Transverse colon (tissue), 4 donors: ENCODE measurements at regions not wholly inside any gene's neighbourhood (a gene's known extent, or its start where the extent isn't known, plus 50 kb on each side); places are given as distances from the start of the nearest gene placed in this dataset.
"Not testable (repeated sequence)": the region's sequence is repeated elsewhere in the genome, so short reads cannot be mapped to it uniquely, and the experiment has no call there.

Experiments
- DNase-seq: peaks from one replicate; pipeline ENCODE4 v3.0.0-alpha.2; 2019
- H3K27ac ChIP-seq, 4 donors: fragments of 200-600 bp; sonication (generic); 2 replicates each; pipeline ENCODE4 v1.5.1; 2016 to 2018; ENCODE audit warnings: inconsistent platforms in 4 of 4
- H3K27me3 ChIP-seq: fragments of 200-600 bp; sonication (generic); 2 replicates; pipeline ENCODE4 v1.5.1; 2017; ENCODE audit warnings: inconsistent platforms
- H3K36me3 ChIP-seq, 4 donors: fragments of 200-600 bp; sonication (generic); 2 replicates each; pipeline ENCODE4 v1.5.1; 2017 to 2019; ENCODE audit warnings: inconsistent platforms in 4 of 4
- H3K4me1 ChIP-seq, 4 donors: fragments of 200-600 bp; sonication (generic); 2 replicates each; pipeline ENCODE4 v1.5.1; 2017 to 2020; ENCODE audit warnings: inconsistent platforms in 4 of 4
- H3K4me3 ChIP-seq, 4 donors: fragments of 200-600 bp; sonication (generic); 1 replicate in 1 of 4; 2 replicates in 3 of 4; pipeline versions ENCODE4 v1.5.1 to v1.6.1; 2017 to 2019; ENCODE audit warnings: inconsistent platforms in 4 of 4
- H3K9me3 ChIP-seq, 2 donors: fragments of 200-600 bp; sonication (generic); 2 replicates each; pipeline ENCODE4 v1.5.1; 2017 to 2019; ENCODE audit warnings: inconsistent platforms in 2 of 2
- CTCF ChIP-seq, 5 experiments: fragments of 200-600 bp in 3 of 5; fragments of 450-650 bp in 2 of 5; sonication (generic) in 3 of 5; IDR thresholded peaks; 1 replicate in 2 of 5; 2 replicates in 3 of 5; pipeline ENCODE4 v1.5.1; 2016 to 2017; ENCODE audit warnings: antibody characterized with exemption in 5 of 5, inconsistent platforms in 3 of 5, mild to moderate bottlenecking in 2 of 5, moderate library complexity in 1 of 5
- EP300 ChIP-seq: sonication (generic); formaldehyde crosslinking; IDR thresholded peaks from one replicate; pipeline ENCODE4 v1.6.1; 2017; ENCODE audit warnings: antibody characterized with exemption, low read depth
- POLR2A ChIP-seq: fragments of 450-650 bp; IDR thresholded peaks from one replicate; pipeline ENCODE4 v1.6.1; 2016; ENCODE audit warnings: antibody characterized with exemption, mild to moderate bottlenecking, moderate library complexity
- POLR2AphosphoS5 ChIP-seq, 3 donors: sonication (generic); formaldehyde crosslinking; IDR thresholded peaks; one replicate each; pipeline ENCODE4 v1.6.1; 2016; ENCODE audit warnings: antibody characterized with exemption in 3 of 3
- WGBS, 2 donors: methylation state at CpG; one replicate each; pipeline ENCODE4 v1.1.5; 2018; ENCODE audit warnings: low coverage in 1 of 2; 5-methylcytosine and 5-hydroxymethylcytosine counted together
- in situ Hi-C, 4 donors: fragments of 200-750 bp; cut with MboI; loops; one replicate each; pipeline versions ENCODE4 v1.15.0 to v1.15.1; 2017; ENCODE audit warnings: low sequenced_read_pairs in 3 of 4, low pct_ligation_motif_present in 1 of 4, low pct_unique_long_range_greater_than_20kb in 1 of 4
- intact Hi-C: fragments of 100-400 bp; cut with DNase I; formaldehyde crosslinking; loops from one replicate; pipeline ENCODE4 v1.15.1; 2023; ENCODE audit warnings: low total_unique reads

- Histone ChIP-seq H3K27me3 (no peaks in the 10 kb centered on the region), H3K9me3 (no peaks in the 10 kb centered on the region), H3K4me1 (no peaks in the 10 kb centered on the region), H3K27ac (no peak overlapping the region), H3K36me3 (no peaks in the 10 kb centered on the region), H3K4me3 (no peak overlapping the region)
- 72 to 73% methylated on average over 2 of the region's 2 CpGs for WGBS, 2 donors
- in situ Hi-C loops, result no loop called here
- DNase-seq, result no peak
- intact Hi-C loops, result no loop called here
- TF ChIP-seq POLR2A (no peak), EP300 (no peak), CTCF (IDR thresholded peaks at IDR 0.05) (no peak), POLR2AphosphoS5 (IDR thresholded peaks at IDR 0.05) (no peak)
These were observed 105.0 kb upstream of the CDK13 start for GRCh38 chr7:39845006-39845405.

DNA sequence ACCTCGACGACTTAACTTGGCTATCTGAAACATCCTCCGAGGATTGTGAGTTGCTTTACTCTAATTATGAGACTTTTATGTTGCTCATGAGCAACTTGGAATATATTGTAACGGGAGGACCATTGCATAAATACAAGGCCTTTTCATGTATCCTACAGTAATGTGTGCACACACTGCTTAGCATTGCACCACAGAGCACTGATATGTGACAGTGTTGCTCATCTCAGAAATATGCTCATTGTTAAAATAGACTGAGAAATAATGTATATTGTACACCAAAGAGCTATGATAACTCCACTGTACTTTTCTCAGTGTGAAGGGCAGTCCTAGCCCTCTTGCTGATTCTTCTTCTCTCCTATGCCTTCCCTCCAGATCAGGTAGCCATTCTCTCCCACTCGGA lies 102.8 kb upstream of the CDK13 start:
- TF ChIP-seq EP300 (no peak), CTCF (IDR thresholded peaks at IDR 0.05) (no peak), POLR2AphosphoS5 (IDR thresholded peaks at IDR 0.05) (no peak), POLR2A (no peak)
- no peaks in the 10 kb centered on the region for H3K36me3 ChIP-seq
- H3K4me3 ChIP-seq, result no peak overlapping the region
- no peak overlapping the region for H3K27ac ChIP-seq
- no peak for DNase-seq
- 82 to 84% methylated on average over 5 of the region's 5 CpGs for WGBS, 2 donors
- peaks cover 8% of the 10 kb centered on the region for H3K27me3 ChIP-seq
- intact Hi-C loops, result no loop called here
- H3K9me3 ChIP-seq, result no peaks in the 10 kb centered on the region
- no peaks in the 10 kb centered on the region for H3K4me1 ChIP-seq
- in situ Hi-C loops, result no loop called here

- no peaks in the 10 kb centered on the region for H3K9me3 ChIP-seq
- in situ Hi-C loops, result no loop called here
- H3K27ac ChIP-seq, result no peak overlapping the region
- no peak for DNase-seq
- peaks cover 8% of the 10 kb centered on the region for H3K27me3 ChIP-seq
- TF ChIP-seq POLR2AphosphoS5 (IDR thresholded peaks at IDR 0.05), result no peak
- no peak for TF ChIP-seq EP300
- no peak for TF ChIP-seq POLR2A
- no peak for TF ChIP-seq CTCF (IDR thresholded peaks at IDR 0.05)
- no peaks in the 10 kb centered on the region for H3K4me1 ChIP-seq
- 79 to 84% methylated on average over 2 of the region's 2 CpGs for WGBS, 2 donors
- intact Hi-C loops, result no loop called here
- no peak overlapping the region for H3K4me3 ChIP-seq
- no peaks in the 10 kb centered on the region for H3K36me3 ChIP-seq
These were observed 98.5 kb upstream of the CDK13 start for GRCh38 chr7:39851466-39852045.

- H3K27me3 ChIP-seq, intact Hi-C loops, H3K4me1 ChIP-seq, in situ Hi-C loops, H3K9me3 ChIP-seq, H3K27ac ChIP-seq, H3K36me3 ChIP-seq, DNase-seq: not testable (repeated sequence)
- 23 to 45% methylated on average over 6 to 36 of the region's 36 CpGs for WGBS, 2 donors
- H3K4me3 ChIP-seq, result peak overlapping the region in 3 of 4 donors; percentile 22 to 41 (median 27)
These were observed 95.3 kb upstream of the CDK13 start for GRCh38 chr7:39854616-39855324.

DNA sequence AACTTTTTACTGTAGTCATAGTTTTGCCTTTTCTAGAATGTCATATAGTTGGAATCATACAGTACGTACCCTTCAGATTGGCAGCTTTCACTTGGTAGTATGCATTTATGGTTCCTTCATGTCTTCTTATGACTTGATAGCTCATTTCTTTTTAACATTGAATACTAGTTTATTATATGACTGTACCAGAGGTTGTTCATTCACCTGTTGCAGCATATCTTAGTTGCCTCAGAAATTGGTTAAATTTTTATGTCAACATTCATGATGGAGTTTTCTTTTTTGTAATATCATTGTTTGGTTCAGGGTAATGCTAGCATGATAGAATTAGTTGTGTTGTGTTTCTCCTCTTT lies 94.8 kb upstream of the CDK13 start:
- Histone ChIP-seq H3K4me3 (peak overlapping the region in 3 of 4 donors; percentile 22 to 41 (median 27)), H3K36me3 (no peaks in the 10 kb centered on the region), H3K4me1 (no peaks in the 10 kb centered on the region), H3K9me3 (no peaks in the 10 kb centered on the region), H3K27ac (no peak overlapping the region), H3K27me3 (peaks cover 8% of the 10 kb centered on the region)
- in situ Hi-C loops (no loop called here), intact Hi-C loops (no loop called here)
- DNase-seq, result no peak
- WGBS, 2 donors, result 56 to 73% methylated on average over 1 of the region's 1 CpG
- TF ChIP-seq POLR2A (no peak), POLR2AphosphoS5 (IDR thresholded peaks at IDR 0.05) (no peak), EP300 (no peak), CTCF (IDR thresholded peaks at IDR 0.05) (no peak)
